GM10248 (cell line): ENCODE measurements at regions not wholly inside any gene's neighbourhood (a gene's known extent, or its start where the extent isn't known, plus 50 kb on each side); places are given as distances from the start of the nearest gene placed in this dataset.

Experiments
- CTCF ChIA-PET: fragments of 300-600 bp; sonication (Branson Sonifier 250); formaldehyde crosslinking; extraction: SDS; loops from one replicate; lab custom pipeline; 2021; ENCODE audit warnings: antibody characterized with exemption; lab: Yijun Ruan, JAX
- POLR2A ChIA-PET: fragments of 350-650 bp; sonication (Branson Sonifier 250); formaldehyde crosslinking; extraction: SDS; loops from one replicate; lab custom pipeline; 2020; ENCODE audit warnings: antibody characterized with exemption; lab: Yijun Ruan, JAX
- DNase-seq: peaks from one replicate; pipeline ENCODE4 v3.0.0; 2012; ENCODE audit errors: extremely low spot score
- CTCF ChIP-seq: IDR thresholded peaks from 2 replicates; pipeline ENCODE4 v1.5.1; 2012; ENCODE audit warnings: mild to moderate bottlenecking, low read depth; ENCODE audit errors: extremely low read depth, missing control alignments, control extremely low read depth

- no peak for DNase-seq
- POLR2A ChIA-PET: no interaction called here
- CTCF ChIA-PET: interaction anchor here (0.8 to 1.0 kb wide), 2 partner anchors 9 to 13 kb away, joined by 3 read pairs; no protein-coding TSS in a partner anchor
- TF ChIP-seq CTCF: no peak
Measured at GRCh38 chr20:20969701-20970280, 136.4 kb downstream of the LINC00237 start.

GRCh38 chr20:20967564-20968184, 138.5 kb downstream of the LINC00237 start:
- no peak for DNase-seq
- ChIA-PET CTCF (interaction anchor here (1.8 kb wide), 2 partner anchors 8 to 14 kb away, joined by 5 read pairs; no protein-coding TSS in a partner anchor), POLR2A (no interaction called here)
- TF ChIP-seq CTCF: no peak

GRCh38 chr20:20966171-20966570, 140.0 kb downstream of the LINC00237 start:
- POLR2A ChIA-PET: no interaction called here
- CTCF ChIA-PET: interaction anchor here (1.8 kb wide), 2 partner anchors 10 to 12 kb away, joined by 5 read pairs; no protein-coding TSS in a partner anchor
- DNase-seq: no peak
- no peak for TF ChIP-seq CTCF

- ChIA-PET POLR2A (no interaction called here), CTCF (interaction anchor here (0.7 kb wide), 1 partner anchor 656 kb away, joined by 3 read pairs; no protein-coding TSS in a partner anchor)
- no peak for TF ChIP-seq CTCF
- no peak for DNase-seq
Measured at GRCh38 chr20:20959031-20959755, 147.0 kb downstream of the LINC00237 start.

DNA sequence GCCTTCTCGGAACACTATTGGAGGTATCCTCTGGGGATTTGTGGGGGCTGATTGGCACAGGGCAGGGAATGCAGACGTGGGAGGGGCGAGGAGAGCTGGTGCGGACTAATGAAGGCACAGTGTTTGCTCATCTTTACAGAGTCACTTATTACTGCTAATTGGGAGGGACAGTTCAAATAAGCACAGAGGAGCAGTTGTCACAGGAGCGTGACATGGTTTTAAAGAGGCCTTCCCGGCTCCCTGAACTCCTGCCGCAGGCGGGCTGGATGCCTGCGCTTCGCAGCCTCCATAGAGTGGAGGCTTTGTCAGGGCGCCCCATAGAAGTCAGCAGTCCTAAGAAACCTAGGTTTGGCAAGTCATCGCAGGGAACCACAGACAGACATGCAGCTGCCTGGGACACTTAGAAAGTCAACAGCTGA, 149.6 kb downstream of the LINC00237 start:
- ChIA-PET CTCF (no interaction called here), POLR2A (no interaction called here)
- TF ChIP-seq CTCF: no peak
- DNase-seq: no peak

DNA sequence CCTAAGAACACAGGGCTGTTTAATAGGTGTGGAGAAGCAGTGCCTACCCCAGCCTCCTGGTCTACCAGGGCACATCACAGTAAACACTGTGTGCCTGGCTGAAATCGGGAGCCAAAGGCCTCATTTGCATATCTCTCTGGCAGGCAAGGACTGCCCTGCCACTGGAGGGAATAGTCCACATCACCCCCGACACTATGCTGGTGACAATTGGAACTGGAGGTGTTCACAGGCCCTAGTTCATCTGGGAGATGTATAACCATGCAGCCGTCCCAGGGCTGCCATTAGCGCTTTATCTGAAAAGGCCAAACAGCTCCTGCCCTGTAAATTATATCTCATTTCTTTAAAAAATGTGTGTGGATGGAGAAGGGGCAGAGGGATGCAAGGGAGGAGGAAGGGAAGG, 150.3 kb downstream of the LINC00237 start:
- CTCF ChIA-PET: interaction anchor here (1.0 to 1.1 kb wide), 2 partner anchors 93 to 96 kb away, joined by 3 read pairs; no protein-coding TSS in a partner anchor
- TF ChIP-seq CTCF: no peak
- DNase-seq: no peak
- POLR2A ChIA-PET: no interaction called here
